GM12891 (cell line): ENCODE measurements at regions not wholly inside any gene's neighbourhood (a gene's known extent, or its start where the extent isn't known, plus 50 kb on each side); places are given as distances from the start of the nearest gene placed in this dataset.

Experiments
- POLR2AphosphoS5 ChIP-seq: IDR thresholded peaks from 2 replicates; pipeline ENCODE4 v1.6.1; 2011; ENCODE audit warnings: low read depth, low read length, control low read depth
- TAF1 ChIP-seq: IDR thresholded peaks from 2 replicates; pipeline ENCODE4 v1.6.1; 2011; ENCODE audit warnings: low read depth, low read length, control low read depth

DNA sequence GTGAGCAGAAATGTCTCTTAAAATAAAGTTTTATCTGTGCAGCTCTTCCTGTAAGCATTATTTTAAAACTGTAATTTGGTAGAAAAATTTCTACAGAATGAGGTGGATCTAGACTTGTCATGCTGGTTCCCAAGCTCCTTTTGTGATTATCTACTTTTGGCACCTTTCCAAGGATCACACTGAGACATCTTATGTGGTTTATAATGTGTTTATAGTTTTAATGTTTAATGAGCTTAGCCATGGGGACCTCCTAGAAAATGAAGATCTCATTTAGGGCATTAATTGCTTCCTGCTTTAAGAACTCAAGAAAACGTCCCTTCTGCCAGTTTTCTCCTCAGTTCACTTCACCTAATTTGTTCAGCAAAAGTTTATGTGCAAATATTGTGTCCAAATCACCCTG is 468.4 kb downstream of the SUCLG1 start:
- TF ChIP-seq POLR2AphosphoS5 = no peak
- no peak for TF ChIP-seq TAF1
